ENCODE measurements at regions not wholly inside any gene's neighbourhood (a gene's known extent, or its start where the extent isn't known, plus 50 kb on each side); places are given as distances from the start of the nearest gene placed in this dataset.

GRCh38 chr1:55547405-55547804 is 332.2 kb upstream of the USP24 start:
- TF ChIP-seq CTCF (conservative IDR thresholded peaks at IDR 0.05): no peak
- H3K27ac ChIP-seq: no peak overlapping the region

- TF ChIP-seq CTCF (conservative IDR thresholded peaks at IDR 0.05): no peak
- no peak overlapping the region for H3K27ac ChIP-seq
Measured at GRCh38 chr1:55546553-55546952, 331.4 kb upstream of the USP24 start.

- TF ChIP-seq CTCF (conservative IDR thresholded peaks at IDR 0.05): no peak
- H3K27ac ChIP-seq: no peak overlapping the region
Measured at GRCh38 chr1:55544826-55545225, 329.7 kb upstream of the USP24 start.

GRCh38 chr1:55542901-55543504 is 327.8 kb upstream of the USP24 start:
- H3K27ac ChIP-seq: no peak overlapping the region
- no peak for TF ChIP-seq CTCF (conservative IDR thresholded peaks at IDR 0.05)

GRCh38 chr1:55541296-55541695 is 326.1 kb upstream of the USP24 start:
- no peak overlapping the region for H3K27ac ChIP-seq
- TF ChIP-seq CTCF (conservative IDR thresholded peaks at IDR 0.05): no peak

GRCh38 chr1:55539652-55540512 is 324.7 kb upstream of the USP24 start:
- no peak overlapping the region for H3K27ac ChIP-seq
- no peak for TF ChIP-seq CTCF (conservative IDR thresholded peaks at IDR 0.05)

GRCh38 chr1:55538428-55538827 is 323.3 kb upstream of the USP24 start:
- no peak for TF ChIP-seq CTCF (conservative IDR thresholded peaks at IDR 0.05)
- H3K27ac ChIP-seq: no peak overlapping the region

All from VCaP (cell line).